ENCODE measurements at regions not wholly inside any gene's neighbourhood (a gene's known extent, or its start where the extent isn't known, plus 50 kb on each side); places are given as distances from the start of the nearest gene placed in this dataset.

GRCh38 chr1:73953586-73953985 is 244.4 kb downstream of the LRRIQ3 start:
- Mint-ChIP-seq H3K27me3 (ENCODE audit: low read depth) (no peaks in the 10 kb centered on the region), H3K4me1 (no peaks in the 10 kb centered on the region), H3K4me3 (no peak overlapping the region), H3K9me3 (no peaks in the 10 kb centered on the region), H3K27ac (no peak overlapping the region), H3K36me3 (ENCODE audit: low read depth) (no peaks in the 10 kb centered on the region)
- TF ChIP-seq, protein P1, sequence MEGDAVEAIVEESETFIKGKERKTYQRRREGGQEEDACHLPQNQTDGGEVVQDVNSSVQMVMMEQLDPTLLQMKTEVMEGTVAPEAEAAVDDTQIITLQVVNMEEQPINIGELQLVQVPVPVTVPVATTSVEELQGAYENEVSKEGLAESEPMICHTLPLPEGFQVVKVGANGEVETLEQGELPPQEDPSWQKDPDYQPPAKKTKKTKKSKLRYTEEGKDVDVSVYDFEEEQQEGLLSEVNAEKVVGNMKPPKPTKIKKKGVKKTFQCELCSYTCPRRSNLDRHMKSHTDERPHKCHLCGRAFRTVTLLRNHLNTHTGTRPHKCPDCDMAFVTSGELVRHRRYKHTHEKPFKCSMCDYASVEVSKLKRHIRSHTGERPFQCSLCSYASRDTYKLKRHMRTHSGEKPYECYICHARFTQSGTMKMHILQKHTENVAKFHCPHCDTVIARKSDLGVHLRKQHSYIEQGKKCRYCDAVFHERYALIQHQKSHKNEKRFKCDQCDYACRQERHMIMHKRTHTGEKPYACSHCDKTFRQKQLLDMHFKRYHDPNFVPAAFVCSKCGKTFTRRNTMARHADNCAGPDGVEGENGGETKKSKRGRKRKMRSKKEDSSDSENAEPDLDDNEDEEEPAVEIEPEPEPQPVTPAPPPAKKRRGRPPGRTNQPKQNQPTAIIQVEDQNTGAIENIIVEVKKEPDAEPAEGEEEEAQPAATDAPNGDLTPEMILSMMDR (IDR thresholded peaks at IDR 0.05; ENCODE audit: unreplicated experiment in 3 of 3) = no peak

DNA sequence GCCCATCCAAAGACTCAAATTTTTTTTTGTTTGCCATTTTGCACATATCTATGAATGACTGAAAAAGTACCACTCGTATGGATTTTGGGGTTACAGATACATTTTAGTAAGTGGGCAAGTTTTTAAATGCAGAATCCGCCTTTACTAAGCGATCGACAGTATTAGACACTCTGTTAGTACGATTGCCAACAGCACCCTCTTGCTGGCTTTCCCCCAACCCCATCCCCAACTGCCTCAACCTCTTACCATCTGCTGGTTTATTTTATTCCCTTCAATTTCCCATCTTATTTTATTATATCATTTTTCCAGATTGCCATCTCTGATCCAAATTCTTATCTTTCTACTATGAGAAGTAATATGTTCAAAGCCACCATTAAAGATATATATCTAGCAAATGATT is 244.8 kb downstream of the LRRIQ3 start:
- Mint-ChIP-seq H3K9me3 (no peaks in the 10 kb centered on the region), H3K4me3 (no peak overlapping the region), H3K4me1 (no peaks in the 10 kb centered on the region), H3K27me3 (ENCODE audit: low read depth) (no peaks in the 10 kb centered on the region), H3K36me3 (ENCODE audit: low read depth) (no peaks in the 10 kb centered on the region), H3K27ac (no peak overlapping the region)
- TF ChIP-seq, protein P1 (IDR thresholded peaks at IDR 0.05; ENCODE audit: unreplicated experiment in 3 of 3) = no peak

GRCh38 chr1:73948055-73948454 is 249.9 kb downstream of the LRRIQ3 start:
- Mint-ChIP-seq H3K9me3 (no peaks in the 10 kb centered on the region), H3K36me3 (ENCODE audit: low read depth) (no peaks in the 10 kb centered on the region), H3K27me3 (ENCODE audit: low read depth) (no peaks in the 10 kb centered on the region), H3K4me1 (peaks cover 4% of the 10 kb centered on the region), H3K4me3 (no peak overlapping the region), H3K27ac (peak overlapping the region in 1 of 3 experiments; percentile 39)
- TF ChIP-seq, protein P1 (IDR thresholded peaks at IDR 0.05; ENCODE audit: unreplicated experiment in 3 of 3) = no peak

DNA sequence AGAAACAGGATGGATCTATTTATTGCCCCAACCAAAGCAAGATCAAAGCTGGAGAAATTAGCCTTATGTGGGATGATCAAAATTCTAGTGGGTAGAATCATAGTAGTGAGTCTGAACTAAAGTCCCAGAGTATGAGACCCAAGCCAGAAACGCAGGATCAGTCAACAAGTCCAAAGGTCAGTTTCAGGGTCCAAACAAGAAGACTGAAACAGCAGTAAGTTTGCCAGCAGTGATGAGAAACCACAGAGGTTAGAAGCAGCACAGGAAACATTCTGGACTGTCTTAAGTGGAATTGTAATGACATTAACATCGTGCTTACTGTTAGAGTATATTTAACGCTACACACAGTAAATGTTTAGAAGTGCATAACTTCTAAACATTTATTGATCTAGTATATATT is 251.0 kb downstream of the LRRIQ3 start:
- peaks cover 4% of the 10 kb centered on the region for H3K4me1 Mint-ChIP-seq
- no peak overlapping the region for H3K27ac Mint-ChIP-seq
- no peaks in the 10 kb centered on the region for H3K36me3 Mint-ChIP-seq (ENCODE audit: low read depth)
- no peaks in the 10 kb centered on the region for H3K9me3 Mint-ChIP-seq
- no peak overlapping the region for H3K4me3 Mint-ChIP-seq
- TF ChIP-seq, protein P1 (IDR thresholded peaks at IDR 0.05; ENCODE audit: unreplicated experiment in 3 of 3) = no peak
- no peaks in the 10 kb centered on the region for H3K27me3 Mint-ChIP-seq (ENCODE audit: low read depth)

DNA sequence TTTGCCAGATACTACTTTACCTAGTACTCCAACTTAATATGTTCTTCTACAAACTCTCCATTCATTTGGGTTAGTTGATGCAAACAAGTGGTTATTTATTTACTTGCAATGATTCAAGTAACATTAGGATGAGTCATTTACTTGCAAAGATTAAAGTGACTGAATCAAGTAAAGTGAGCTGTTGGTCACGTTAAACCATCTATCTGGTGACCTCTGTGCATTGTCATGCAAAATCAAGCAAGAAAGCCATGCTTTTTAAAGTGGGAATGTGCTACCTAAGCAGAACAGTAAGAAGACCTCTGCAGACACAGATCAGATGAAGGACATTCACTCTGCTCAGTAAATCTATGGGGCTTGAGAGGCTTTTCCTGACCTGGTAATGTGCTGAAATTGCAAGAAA is 254.7 kb downstream of the LRRIQ3 start:
- Mint-ChIP-seq H3K4me1 (peaks cover 4% of the 10 kb centered on the region), H3K36me3 (ENCODE audit: low read depth) (no peaks in the 10 kb centered on the region), H3K4me3 (no peak overlapping the region), H3K27ac (no peak overlapping the region), H3K9me3 (no peaks in the 10 kb centered on the region), H3K27me3 (ENCODE audit: low read depth) (no peaks in the 10 kb centered on the region)
- TF ChIP-seq, protein P1 (IDR thresholded peaks at IDR 0.05; ENCODE audit: unreplicated experiment in 3 of 3) = no peak

- Mint-ChIP-seq H3K36me3 (ENCODE audit: low read depth) (no peaks in the 10 kb centered on the region), H3K27me3 (ENCODE audit: low read depth) (no peaks in the 10 kb centered on the region), H3K27ac (no peak overlapping the region), H3K4me3 (no peak overlapping the region), H3K4me1 (no peaks in the 10 kb centered on the region), H3K9me3 (no peaks in the 10 kb centered on the region)
- TF ChIP-seq, protein P1 (IDR thresholded peaks at IDR 0.05; ENCODE audit: unreplicated experiment in 3 of 3) = no peak
Measured at GRCh38 chr1:73930293-73930692, 267.7 kb downstream of the LRRIQ3 start.

All from nephron (organoid).